ENCODE measurements at regions not wholly inside any gene's neighbourhood (a gene's known extent, or its start where the extent isn't known, plus 50 kb on each side); places are given as distances from the start of the nearest gene placed in this dataset.
"Not testable (repeated sequence)": the region's sequence is repeated elsewhere in the genome, so short reads cannot be mapped to it uniquely, and the experiment has no call there.

DNA sequence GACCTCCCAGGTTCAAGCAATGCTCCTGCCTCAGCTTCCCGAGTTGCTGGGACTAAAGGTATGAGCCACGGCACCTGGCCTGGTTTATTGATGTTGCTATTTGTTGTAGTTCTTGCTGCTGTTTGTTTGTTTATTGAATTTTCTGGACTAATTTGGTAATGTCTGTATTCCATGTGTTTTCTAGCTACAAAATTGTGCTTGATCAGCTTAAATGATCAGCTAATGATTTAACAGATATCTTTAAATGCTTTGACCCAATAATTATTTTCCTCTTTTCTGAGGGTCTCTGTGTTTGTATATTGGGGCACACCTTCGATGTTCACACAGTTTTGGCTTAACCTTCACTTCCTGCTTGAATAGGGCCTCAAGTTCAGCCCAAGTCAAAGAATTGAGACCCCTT lies 488.1 kb upstream of the HTR2C start:
- DNase-seq, result no peak

DNA sequence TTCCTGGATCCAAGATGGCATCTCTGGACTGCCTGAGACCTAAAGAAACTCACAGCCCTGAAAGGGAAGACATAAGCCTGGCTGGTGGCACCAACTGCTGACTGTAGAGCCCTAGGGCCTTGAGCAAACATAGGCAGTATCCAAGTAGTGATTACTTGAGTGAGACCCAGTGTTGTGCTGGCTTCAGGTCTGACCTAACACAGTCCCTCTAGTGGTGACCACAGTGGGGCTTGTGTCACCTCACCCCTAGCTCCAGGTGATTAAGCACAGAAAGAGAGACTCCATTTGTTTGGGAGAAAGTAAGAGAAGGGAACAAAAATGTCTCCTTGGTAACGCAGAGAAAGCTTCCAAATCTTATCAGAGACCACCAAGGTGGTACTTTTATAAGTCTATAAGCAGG lies 496.3 kb upstream of the HTR2C start:
- no peak for DNase-seq

DNA sequence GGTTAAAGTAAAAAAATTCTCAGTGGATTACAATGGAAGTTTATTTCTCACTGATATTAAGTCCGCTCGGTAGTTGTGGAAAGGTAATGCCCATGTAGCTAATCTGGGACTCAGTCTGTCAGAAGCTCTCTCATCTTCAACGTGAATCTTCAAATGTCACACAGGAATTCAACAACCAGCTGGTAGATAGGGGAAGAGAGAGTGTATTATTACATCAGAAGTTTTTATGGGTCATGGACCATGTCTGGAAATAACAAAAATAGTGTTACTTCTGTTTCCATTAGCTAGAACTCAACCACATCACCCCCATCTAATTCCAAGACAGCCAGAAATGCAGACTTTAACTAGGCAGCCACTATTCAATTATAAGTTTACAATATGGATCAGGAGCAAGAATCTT lies 506.1 kb upstream of the HTR2C start:
- no peak for DNase-seq

DNA sequence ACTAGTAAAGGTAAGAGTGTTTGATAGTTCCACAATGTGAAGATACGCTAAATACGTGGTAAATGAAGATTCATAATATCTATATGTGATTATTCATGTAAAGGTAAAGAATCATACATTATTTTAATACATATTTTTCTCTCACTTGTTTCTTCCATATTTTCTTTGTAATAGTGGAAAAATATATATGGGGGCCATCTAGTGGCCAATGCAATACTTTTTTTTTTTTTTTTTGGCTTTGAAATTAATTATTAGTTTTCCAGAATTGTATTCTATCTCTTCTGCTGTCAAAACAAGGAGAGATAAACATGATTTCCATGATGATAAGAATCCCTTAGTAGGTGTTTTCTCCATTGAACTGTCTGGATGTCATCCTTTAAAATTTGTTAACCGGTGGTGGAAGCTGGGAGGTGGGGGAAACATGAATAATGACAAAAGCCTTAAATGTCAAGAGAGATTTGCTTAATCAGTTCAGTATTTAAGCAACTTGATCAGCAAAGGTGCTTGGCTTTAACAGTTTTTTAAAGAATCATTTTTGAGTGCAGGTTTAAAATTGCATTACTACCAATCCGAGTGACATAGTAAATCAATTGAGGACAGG lies 508.7 kb upstream of the HTR2C start:
- DNase-seq, result no peak

DNA sequence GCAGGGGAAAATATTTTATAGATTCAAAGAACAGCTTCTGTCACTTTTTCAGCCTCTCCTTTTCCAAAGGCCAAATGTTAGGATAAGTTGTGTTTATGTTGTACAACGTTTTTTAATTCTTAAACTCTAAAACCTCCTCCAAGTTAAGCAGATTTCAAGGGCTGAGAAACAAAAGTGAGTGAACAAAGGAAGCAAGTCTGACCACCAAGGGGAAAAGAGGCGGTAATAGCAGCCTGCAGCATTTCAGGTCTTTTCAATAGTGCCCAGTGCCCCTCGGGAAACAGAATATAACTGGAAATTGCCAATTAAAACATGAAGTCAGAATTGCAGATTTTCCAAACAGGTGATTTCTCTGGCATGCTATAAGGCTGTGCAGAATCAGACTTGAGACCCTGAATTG lies 510.0 kb upstream of the HTR2C start:
- no peak for DNase-seq

- DNase-seq, result no peak
Measured at GRCh38 chrX:114071412-114071811, 512.5 kb upstream of the HTR2C start.

- DNase-seq, result no peak
Measured at GRCh38 chrX:114065577-114066223, 518.2 kb upstream of the HTR2C start.

GRCh38 chrX:114061226-114061625 lies 522.7 kb upstream of the HTR2C start:
- DNase-seq, result no peak

DNA sequence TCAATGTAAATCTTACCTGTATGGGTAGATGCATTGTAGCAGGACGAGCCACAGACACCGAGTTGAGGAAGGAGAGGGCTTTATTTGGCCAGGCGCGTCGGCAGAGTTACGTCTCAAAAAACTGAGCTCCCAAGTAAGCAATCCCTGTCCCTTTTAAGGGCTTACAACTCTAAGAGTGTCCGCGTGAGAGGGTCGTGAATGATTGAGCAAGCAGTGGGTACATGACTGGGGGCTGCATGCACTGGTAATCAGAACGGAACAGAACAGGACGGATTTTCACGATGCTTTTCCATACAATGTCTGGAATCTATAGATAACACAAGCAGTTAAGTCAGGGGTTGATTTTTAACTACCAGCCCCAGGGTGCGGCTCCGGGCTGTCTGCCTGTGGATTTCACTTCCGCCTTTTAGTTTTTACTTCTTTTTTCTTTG lies 524.9 kb upstream of the HTR2C start:
- no peak for DNase-seq

DNA sequence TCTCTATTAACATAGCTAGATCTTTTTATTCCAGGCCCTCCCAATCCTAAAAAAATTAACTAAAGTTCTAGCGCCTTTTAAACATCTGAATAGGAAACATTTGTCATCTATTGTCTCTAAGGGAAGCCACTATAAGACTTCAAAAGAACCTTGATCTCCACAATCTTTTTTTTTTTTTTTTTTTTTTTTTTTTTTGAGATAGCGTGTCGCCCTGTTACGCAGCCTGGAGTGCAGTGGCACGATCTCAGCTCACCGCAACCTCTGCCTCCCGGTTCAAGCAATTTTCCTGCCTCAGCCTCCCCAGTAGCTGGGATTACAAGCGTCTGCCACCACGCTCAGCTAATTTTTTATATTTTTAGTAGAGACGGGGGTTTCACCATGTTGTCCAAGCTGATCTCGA lies 526.5 kb upstream of the HTR2C start:
- DNase-seq, result not testable (repeated sequence)

DNA sequence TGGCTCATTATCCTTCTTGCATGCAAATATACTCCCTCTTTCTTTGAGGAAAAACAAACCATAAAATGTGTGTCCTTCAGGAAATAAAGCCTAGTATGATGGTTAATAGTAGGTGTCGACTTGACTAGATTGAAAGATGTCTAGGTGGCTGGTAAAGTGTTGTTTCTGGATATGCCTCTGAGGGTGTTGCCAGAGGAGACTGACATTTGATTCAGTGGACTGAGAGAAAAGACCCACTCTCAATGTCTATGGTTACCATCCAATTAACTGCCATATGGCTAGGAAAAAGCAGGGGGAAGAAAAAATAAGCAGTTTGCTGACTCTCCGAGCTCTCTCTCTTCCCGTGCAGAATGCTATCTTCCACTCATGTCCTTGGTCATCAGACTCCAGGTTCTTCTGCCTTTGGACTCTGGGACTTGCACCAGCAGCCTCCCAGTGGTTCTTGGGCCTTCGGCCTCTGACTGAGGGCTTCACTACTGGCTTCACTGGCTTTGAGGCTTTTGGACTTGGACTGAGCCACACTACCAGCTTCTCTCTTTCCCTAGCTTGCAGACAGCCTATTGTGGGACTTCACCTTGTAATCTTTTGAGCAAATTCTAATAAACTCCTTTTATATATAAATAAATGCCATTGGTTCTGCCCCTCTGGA lies 532.1 kb upstream of the HTR2C start:
- DNase-seq, result no peak

- DNase-seq, result no peak
Measured at GRCh38 chrX:114050075-114050796, 533.6 kb upstream of the HTR2C start.

GRCh38 chrX:114049063-114049462 lies 534.8 kb upstream of the HTR2C start:
- no peak for DNase-seq

GRCh38 chrX:114047558-114047957 lies 536.3 kb upstream of the HTR2C start:
- DNase-seq, result no peak

DNA sequence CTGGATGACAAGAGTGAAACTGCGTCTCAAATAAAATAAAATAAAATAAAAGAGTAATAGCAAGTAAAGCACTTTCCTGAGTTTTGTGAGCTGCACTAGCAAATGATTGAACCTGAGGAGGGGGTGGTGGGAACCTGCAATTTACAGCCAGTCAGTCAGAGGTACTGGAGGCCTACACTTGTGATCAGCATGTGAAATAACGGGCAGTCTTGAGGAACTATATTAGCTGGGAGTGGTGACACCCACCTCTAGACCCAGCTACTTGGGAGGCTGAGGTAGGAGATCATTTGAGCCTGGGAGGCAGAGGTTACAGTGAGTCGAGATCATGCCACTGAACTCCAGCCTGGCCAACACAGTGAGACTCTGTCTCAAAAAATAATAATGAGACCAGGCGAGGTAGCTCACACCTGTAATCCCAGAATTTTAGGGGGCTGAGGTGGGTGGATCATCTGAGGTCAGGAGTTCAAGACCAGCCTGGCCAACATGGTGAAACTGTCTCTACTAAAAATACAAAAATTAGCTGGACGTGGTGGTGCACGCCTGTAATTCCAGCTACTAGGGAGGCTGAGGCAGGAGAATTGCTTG lies 537.1 kb upstream of the HTR2C start:
- DNase-seq, result no peak

GRCh38 chrX:114041470-114041869 lies 542.4 kb upstream of the HTR2C start:
- not testable (repeated sequence) for DNase-seq

GRCh38 chrX:114040661-114041269 lies 543.1 kb upstream of the HTR2C start:
- not testable (repeated sequence) for DNase-seq

- not testable (repeated sequence) for DNase-seq
Measured at GRCh38 chrX:114040111-114040510, 543.8 kb upstream of the HTR2C start.

- DNase-seq, result no peak
Measured at GRCh38 chrX:114038358-114038757, 545.5 kb upstream of the HTR2C start.

DNA sequence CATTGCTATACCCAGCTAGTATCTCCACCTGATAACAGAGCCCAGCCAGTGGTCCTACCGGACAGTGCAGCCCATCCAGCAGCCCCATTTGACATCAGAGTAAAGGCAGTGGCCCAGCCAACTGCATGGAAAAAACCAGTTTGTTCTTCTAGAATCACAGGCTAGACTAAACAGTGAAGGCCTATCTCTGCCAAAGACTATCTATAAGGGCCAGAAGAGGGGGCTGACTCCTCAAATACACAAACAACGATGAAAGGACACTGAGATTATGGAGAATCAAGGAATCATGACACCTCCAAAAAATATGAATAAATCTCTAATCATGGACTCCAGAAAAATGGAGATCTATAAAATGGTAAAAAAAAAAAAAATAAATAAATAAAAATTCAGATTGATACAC lies 546.4 kb upstream of the HTR2C start:
- no peak for DNase-seq

GRCh38 chrX:114028907-114029662 lies 554.8 kb upstream of the HTR2C start:
- no peak for DNase-seq
